KBM-7 (cell line): ENCODE measurements at regions not wholly inside any gene's neighbourhood (a gene's known extent, or its start where the extent isn't known, plus 50 kb on each side); places are given as distances from the start of the nearest gene placed in this dataset.

ENCODE experiments used
- DNase-seq: peaks from one replicate; pipeline ENCODE4 v3.0.0-alpha.2; 2015
- in situ Hi-C: fragments of 300-500 bp; cut with MboI; formaldehyde crosslinking; loops from 2 replicates; pipeline ENCODE4 v1.14.3; 2020; ENCODE audit warnings: low sequenced_read_pairs, low pct_unique_long_range_greater_than_20kb, mixed read lengths

DNA sequence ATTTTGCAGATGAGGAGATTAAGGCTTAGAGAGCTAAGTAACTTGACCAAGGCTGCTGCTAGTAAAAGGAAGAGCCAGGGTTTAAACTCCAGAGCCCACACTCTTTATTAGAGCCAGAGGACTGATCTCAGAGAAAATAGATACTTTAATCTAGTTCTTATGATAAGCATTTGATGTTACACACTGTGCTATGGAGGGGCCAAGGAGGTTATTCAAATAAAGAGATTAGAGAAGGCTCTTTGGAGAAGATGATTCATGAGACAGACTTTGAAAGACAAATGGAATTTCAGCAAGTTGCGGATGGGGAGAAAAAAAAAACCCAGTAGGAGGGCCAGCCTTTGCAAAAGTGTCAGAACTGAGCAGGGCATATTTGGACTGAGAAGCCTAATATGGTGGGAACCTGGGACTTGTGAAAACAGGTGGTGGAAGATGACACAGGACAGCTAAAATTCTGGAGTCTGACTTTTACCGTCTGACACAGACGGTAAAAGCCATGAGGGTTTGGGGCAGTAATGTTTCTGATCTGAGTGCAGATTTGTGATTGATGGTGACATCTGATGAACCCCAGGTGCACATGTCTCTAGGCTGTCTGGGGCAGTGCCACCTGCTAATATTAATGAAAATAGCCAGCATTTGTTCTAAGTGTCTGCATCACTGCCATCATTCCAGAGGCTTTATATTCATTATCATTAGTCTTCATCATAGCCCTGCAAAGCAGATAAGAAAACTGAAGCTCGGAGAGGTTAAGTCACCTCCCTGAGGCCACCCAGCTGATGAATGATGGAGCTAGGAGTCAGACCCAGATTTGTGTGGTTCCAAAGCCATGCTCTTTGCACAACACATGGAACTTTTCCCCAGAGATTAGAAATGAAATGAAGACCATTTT is 65.3 kb upstream of the CXCL14 start:
- in situ Hi-C loops, result no loop called here
- DNase-seq, result no peak

DNA sequence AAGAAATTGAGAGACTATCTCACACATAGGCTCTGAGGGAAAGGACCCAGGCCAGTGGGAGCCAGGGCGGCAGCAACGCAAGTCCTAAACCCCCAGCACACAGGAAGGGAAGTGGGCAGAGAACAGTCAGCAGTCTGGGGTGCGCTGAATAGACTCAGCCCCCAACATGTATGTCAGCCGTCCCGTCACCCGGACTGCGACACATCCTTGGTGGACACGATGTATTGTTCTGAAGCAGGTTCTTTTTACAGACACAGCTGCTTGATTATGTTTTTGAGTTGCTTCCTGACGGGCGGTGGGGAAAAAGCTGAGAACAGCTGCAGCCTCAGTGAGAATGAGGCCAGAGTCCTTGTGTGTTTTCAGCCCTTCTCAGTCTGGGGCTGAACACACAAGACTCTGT is 64.1 kb upstream of the CXCL14 start:
- DNase-seq, result no peak
- in situ Hi-C loops, result no loop called here

DNA sequence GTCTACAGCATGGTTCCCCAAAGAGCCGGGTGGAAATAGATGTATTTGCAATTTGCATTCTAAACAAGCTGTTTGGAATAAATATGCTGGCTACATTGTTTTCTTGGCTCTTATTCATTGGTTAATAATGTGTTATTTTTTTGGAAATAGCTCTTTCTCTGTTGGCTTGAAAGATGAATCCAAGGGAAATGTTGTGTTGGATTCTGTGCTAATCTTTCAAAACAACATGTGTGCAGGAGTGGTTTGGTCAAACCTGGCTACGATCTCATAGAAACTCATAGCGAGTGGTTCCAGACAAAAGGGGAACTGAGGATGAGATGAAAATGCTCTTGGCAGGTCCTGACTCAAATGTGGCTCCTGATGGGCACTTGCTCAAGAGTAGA is 63.7 kb upstream of the CXCL14 start:
- in situ Hi-C loops, result no loop called here
- no peak for DNase-seq

DNA sequence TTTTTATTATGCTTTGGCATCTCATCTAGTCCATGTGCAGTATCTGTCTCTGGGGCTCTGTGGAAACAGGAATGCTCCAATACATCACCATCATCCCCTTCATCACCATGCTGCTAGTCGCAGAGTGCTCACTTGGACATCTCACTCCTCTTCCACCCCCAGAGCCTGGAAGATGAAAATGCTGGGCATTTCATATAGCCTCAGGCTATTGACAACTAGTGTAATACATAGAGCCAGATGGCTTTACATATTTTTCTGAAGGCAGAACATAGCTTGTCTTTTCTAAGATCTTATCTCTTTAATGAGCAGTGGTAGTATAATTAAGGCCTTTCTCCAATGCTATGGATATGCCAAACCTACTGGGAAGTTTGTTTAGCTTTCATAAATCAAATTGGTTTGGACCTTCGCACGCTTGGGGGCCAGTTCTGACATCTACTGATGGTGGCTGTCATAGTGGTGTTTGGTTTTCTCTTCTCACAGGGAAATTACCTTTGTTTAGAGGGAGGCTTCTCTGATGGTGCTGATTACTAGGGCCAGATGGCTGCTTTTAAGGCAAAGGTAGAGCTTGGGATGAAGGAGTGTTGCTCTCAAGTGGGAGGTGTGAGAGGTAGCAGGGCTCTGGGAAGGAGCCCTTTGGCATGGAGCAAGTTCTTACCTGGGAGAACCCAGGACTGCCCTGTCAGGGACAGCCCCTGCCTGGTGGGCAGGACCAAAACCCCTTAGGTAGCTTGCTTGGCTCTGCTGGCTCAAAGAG is 63.1 kb upstream of the CXCL14 start:
- in situ Hi-C loops, result no loop called here
- no peak for DNase-seq

DNA sequence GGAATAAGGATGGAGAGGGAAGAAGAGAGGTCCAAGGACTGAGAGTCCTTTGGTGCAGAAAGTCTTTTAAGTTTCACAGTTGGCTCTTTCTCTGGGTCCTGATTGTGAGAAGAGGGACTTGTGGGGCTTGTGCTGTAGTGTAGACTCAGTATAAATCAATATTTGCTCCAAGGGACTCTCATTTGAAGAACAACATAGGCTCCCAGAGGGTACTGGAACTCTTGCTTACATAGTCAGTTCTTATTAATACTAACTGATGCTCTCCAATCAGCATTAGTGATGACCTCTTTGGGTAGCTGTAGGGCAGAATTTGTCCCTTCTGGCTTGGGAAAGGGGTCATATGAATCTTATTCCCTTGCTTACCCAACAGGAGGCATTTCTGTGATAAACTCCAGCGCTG is 62.5 kb upstream of the CXCL14 start:
- in situ Hi-C loops, result no loop called here
- DNase-seq, result no peak

DNA sequence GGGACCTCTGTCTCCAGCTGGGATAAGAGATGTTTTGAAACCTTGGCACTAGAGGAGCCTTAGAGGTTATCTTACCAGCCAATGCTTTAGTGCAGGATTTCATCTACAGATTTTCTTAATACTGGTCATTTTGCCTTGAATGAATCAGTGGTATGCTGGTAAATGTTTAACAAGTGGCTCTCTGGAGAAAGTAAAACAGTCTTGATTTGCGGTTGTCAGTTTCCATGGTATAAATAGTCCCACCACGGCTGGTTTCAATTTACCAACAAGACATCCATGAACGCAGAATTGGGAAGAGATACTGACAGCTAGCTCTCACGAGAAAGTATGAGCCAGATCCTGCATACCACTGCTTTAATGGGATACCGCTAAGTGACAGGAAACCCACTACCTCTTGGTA is 56.7 kb upstream of the CXCL14 start:
- no peak for DNase-seq
- in situ Hi-C loops, result no loop called here

DNA sequence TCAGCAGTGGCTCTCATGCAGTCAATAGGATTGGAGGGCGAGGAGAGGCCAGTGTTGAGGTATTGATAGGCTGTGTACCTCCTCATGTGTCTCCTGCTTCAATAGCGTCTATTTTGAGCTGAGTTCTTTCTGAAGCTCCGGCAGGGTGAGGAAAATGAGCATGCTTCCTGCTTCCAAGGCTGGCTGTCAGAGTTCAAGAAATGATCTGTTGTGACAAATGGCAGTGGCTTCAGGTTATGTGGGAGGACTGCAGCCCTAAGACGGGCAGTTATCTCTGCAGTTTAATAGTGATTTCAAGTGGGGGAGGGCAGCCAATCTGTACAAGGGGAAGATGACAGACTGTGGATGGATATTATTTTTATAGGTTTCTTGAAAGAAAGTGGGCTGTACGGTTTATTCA is 54.0 kb upstream of the CXCL14 start:
- in situ Hi-C loops, result no loop called here
- DNase-seq, result no peak

DNA sequence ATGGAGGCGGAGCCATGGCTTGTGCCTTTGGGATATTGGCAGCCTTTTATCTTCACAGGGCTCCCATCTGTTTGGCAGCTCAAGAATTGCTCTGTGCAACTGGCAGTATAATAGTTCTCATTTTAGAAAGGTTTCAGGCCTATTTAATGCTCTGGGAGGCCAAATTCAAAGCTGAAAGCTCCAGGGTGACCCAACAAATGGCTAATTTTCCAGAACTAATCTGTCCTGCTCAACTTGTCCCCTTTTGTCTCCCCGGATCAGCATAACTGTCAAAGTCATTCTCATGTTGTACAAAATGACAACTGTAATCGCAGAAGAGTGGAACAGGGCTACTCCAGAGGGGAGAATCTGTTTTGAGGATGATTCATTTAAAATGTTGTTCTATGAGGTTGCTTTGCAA is 52.6 kb upstream of the CXCL14 start:
- in situ Hi-C loops, result no loop called here
- no peak for DNase-seq

DNA sequence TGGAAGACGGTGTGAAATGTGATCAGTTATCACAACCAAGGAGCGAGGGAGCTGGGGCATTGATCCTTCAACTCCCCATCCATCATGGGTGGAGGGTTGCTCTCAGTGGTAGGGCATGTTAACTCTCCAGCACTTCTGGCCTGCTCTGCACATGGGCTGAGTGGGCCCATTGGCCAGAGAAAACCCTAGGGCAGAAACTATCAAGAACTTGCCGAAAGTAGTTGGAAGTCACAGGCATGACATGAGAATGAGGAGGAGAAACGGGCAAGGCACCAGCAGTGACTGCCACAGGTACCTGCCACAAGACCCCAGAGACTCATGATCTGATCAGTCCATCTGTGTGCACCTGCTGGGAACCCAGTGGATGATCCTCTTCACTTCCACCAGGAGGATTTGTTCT is 50.9 kb upstream of the CXCL14 start:
- in situ Hi-C loops, result no loop called here
- DNase-seq, result no peak

DNA sequence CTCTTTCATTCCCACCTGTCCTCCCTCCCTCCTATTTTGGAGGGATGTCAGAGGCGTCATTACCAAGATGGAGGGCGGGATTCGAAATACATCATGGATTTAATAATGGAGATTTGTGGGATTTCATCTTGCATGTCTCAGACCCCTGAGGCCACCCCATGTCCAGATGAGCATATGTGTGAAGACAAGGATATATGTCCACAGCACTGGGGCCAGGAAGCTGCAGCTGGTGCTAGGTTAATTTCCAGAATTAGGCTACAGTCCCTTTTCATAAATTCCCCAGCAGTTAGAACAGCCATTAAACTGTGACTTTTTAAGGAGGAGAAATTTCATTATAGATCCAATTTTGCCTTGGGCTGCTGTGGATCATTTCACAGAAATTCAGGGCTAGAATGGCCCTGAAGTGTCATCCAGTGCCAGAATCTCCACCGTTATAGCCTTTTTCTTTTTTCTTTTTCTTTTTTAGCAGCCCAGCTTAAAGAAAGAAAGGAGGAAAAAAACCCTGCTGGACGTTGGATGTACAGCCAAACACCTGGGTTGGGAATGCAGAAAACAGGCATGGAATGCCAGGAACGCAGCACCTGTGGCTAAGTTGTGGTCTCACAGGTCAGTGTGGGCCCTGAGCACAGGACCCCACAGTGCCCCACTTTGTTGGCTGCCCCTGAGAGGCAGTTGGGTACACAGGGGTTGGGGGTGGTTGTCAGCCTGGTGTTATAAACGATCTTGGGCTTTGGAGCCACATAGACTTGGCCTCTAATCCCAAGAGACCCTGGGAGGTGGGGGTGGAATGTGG is 50.2 kb upstream of the CXCL14 start:
- DNase-seq, result no peak
- in situ Hi-C loops, result no loop called here
